Parathyroid adenoma (tissue), 2 donors: ENCODE measurements at regions not wholly inside any gene's neighbourhood (a gene's known extent, or its start where the extent isn't known, plus 50 kb on each side); places are given as distances from the start of the nearest gene placed in this dataset.

Experiments used
- H2AFZ ChIP-seq: fragments of 300-600 bp; sonication (generic); one replicate; pipeline ENCODE4 v1.7.0; 2017; ENCODE audit warnings: antibody characterized with exemption, mild to moderate bottlenecking
- H3K27ac ChIP-seq: fragments of 300-600 bp; sonication (generic); one replicate; pipeline ENCODE4 v1.7.0; 2017
- H3K27me3 ChIP-seq: fragments of 300-600 bp; sonication (generic); one replicate; pipeline ENCODE4 v1.7.0; 2017; ENCODE audit warnings: low read length; ENCODE audit not compliant: control insufficient read depth, insufficient read depth
- H3K36me3 ChIP-seq: fragments of 300-600 bp; sonication (generic); one replicate; pipeline ENCODE4 v1.7.0; 2017; ENCODE audit warnings: low read length; ENCODE audit not compliant: control insufficient read depth, insufficient read depth
- H3K4me1 ChIP-seq: fragments of 300-600 bp; sonication (generic); one replicate; pipeline ENCODE4 v1.7.0; 2017; ENCODE audit warnings: control low read depth
- H3K4me2 ChIP-seq: fragments of 300-600 bp; sonication (generic); one replicate; pipeline ENCODE4 v1.7.0; 2017; ENCODE audit warnings: low read length
- H3K4me3 ChIP-seq: fragments of 300-600 bp; sonication (generic); one replicate; pipeline ENCODE4 v1.7.0; 2017; ENCODE audit warnings: low read depth, low read length
- H3K79me2 ChIP-seq: fragments of 300-600 bp; sonication (generic); one replicate; pipeline ENCODE4 v1.7.0; 2017; ENCODE audit warnings: control low read depth
- H3K9ac ChIP-seq: fragments of 300-600 bp; sonication (generic); one replicate; pipeline ENCODE4 v1.7.0; 2017; ENCODE audit warnings: mild to moderate bottlenecking
- H3K9me3 ChIP-seq: fragments of 300-600 bp; sonication (generic); one replicate; pipeline ENCODE4 v1.7.0; 2017; ENCODE audit warnings: low read length; ENCODE audit not compliant: control insufficient read depth
- TF ChIP-seq, protein P1 (sequence below): fragments of 300-600 bp; sonication (generic); IDR thresholded peaks from one replicate; pipeline ENCODE4 v1.7.0; 2017; ENCODE audit warnings: antibody characterized with exemption, mild to moderate bottlenecking
- donor health status: primary hyperparathyroidism.

DNA sequence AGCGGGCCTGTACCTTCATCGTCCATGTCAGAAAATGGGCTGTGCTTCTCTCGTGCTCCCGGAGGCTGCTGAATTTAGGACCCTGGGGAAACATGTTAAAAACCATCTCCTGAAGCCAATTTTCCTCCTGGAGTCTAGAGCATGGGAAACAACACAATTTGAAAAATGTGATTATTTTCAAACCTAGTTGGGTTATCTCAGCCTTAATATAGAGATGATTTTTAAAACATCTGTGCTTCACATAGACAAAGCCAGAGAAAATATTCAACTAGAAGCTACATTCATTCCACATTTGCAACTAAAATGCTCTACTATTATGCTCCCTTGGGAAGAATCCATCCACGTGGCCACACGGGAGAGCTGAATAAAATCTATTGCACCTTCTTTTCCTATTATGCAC is 225.9 kb upstream of the TMEM72 start:
- Histone ChIP-seq H3K4me1 (no peaks in the 10 kb centered on the region), H2AFZ (no peak overlapping the region), H3K27ac (no peak overlapping the region), H3K36me3 (no peaks in the 10 kb centered on the region), H3K9ac (no peak overlapping the region), H3K4me2 (no peak overlapping the region), H3K79me2 (no peaks in the 10 kb centered on the region), H3K4me3 (no peak overlapping the region), H3K27me3 (no peaks in the 10 kb centered on the region), H3K9me3 (no peaks in the 10 kb centered on the region)
- TF ChIP-seq, protein P1, sequence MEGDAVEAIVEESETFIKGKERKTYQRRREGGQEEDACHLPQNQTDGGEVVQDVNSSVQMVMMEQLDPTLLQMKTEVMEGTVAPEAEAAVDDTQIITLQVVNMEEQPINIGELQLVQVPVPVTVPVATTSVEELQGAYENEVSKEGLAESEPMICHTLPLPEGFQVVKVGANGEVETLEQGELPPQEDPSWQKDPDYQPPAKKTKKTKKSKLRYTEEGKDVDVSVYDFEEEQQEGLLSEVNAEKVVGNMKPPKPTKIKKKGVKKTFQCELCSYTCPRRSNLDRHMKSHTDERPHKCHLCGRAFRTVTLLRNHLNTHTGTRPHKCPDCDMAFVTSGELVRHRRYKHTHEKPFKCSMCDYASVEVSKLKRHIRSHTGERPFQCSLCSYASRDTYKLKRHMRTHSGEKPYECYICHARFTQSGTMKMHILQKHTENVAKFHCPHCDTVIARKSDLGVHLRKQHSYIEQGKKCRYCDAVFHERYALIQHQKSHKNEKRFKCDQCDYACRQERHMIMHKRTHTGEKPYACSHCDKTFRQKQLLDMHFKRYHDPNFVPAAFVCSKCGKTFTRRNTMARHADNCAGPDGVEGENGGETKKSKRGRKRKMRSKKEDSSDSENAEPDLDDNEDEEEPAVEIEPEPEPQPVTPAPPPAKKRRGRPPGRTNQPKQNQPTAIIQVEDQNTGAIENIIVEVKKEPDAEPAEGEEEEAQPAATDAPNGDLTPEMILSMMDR, result no peak

DNA sequence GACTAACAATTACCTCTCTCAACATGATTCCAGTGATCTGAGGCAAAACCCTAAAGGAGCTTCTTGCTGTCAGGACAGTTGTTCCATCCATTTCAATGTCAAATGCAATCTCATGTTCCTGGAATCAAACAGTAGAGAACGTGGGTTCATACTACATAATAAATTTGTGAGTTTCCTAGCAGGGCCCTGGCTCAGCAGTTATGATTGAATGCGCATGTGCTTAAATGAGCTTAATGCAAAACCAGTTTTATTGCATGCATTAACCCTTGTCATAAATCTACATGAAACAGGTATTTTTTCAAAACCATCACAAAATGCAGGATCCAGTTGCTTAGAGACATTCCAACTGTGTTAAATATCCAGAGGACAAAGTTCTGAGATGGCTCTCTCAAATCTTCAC is 225.4 kb upstream of the TMEM72 start:
- Histone ChIP-seq H3K27ac (no peak overlapping the region), H3K9ac (no peak overlapping the region), H3K9me3 (no peaks in the 10 kb centered on the region), H2AFZ (no peak overlapping the region), H3K79me2 (no peaks in the 10 kb centered on the region), H3K4me1 (no peaks in the 10 kb centered on the region), H3K27me3 (no peaks in the 10 kb centered on the region), H3K4me2 (no peak overlapping the region), H3K4me3 (no peak overlapping the region), H3K36me3 (no peaks in the 10 kb centered on the region)
- TF ChIP-seq, protein P1, result no peak

DNA sequence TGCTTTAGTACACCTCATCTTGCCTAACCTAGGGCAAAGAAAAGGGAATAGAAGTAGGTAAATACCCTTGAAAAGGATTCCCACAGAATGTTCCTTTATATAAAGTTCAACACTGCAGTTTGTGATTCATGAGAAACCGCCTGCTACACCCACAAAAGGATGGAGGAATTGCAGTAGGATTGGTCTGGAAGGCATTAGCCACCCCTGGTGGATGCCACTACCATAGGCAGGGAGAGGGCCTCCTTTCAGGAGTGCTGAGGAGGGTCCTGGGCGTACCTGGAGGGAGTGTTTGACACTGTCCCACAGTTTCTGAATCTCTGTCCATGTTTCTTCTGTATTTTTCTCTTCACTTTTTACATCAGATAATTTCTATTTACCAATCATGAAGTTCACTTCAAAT is 221.8 kb upstream of the TMEM72 start:
- H3K27me3 ChIP-seq, result no peaks in the 10 kb centered on the region
- no peaks in the 10 kb centered on the region for H3K36me3 ChIP-seq
- TF ChIP-seq, protein P1, result no peak
- H2AFZ ChIP-seq, result no peak overlapping the region
- no peaks in the 10 kb centered on the region for H3K79me2 ChIP-seq
- H3K27ac ChIP-seq, result no peak overlapping the region
- H3K9me3 ChIP-seq, result no peaks in the 10 kb centered on the region
- H3K4me3 ChIP-seq, result no peak overlapping the region
- no peak overlapping the region for H3K9ac ChIP-seq
- H3K4me1 ChIP-seq, result no peaks in the 10 kb centered on the region
- H3K4me2 ChIP-seq, result no peak overlapping the region

DNA sequence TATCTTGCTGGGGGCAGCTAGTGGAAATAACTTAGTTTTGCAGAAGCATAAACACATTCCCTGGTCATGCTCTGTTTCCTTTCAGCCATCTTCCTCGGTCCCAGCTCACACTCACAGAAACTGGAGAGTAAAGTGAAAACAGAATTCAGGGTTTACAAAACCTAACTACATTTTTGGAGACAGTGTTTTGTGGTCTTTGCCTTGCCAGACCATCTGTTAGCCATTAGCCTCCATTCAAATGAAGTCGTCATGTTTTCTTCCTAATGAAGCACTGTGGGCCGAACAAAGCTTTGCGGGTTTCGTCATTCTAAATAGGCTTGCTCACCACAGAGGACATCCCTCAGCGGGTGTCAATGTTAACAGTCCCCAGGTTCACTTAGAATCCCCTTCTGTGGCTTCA is 214.6 kb upstream of the TMEM72 start:
- H3K4me1 ChIP-seq, result no peaks in the 10 kb centered on the region
- no peak overlapping the region for H3K27ac ChIP-seq
- no peak overlapping the region for H3K9ac ChIP-seq
- no peaks in the 10 kb centered on the region for H3K79me2 ChIP-seq
- no peak overlapping the region for H3K4me3 ChIP-seq
- H3K9me3 ChIP-seq, result no peaks in the 10 kb centered on the region
- no peaks in the 10 kb centered on the region for H3K36me3 ChIP-seq
- H3K4me2 ChIP-seq, result no peak overlapping the region
- TF ChIP-seq, protein P1, result no peak
- H3K27me3 ChIP-seq, result no peaks in the 10 kb centered on the region
- no peak overlapping the region for H2AFZ ChIP-seq

DNA sequence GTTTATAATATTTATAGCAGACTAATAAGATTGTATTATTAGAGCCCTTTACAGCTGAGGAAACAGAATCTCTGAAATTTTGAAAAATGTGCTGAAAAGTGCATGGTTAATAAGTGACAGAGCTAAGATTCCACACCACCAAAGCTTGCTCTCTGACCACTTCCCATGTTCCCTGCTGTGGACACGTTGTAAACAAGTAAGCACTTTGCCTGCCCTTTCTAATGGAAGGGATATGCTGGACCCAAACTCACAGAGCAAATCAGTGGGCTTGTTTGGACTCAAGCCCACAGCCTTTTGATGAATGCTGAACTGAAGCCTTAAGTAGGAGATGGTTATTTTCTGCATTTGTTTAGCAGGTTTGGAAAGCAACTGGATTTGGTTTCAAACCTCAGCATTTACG is 214.0 kb upstream of the TMEM72 start:
- no peak overlapping the region for H2AFZ ChIP-seq
- TF ChIP-seq, protein P1, result no peak
- no peak overlapping the region for H3K9ac ChIP-seq
- no peaks in the 10 kb centered on the region for H3K79me2 ChIP-seq
- no peaks in the 10 kb centered on the region for H3K9me3 ChIP-seq
- no peak overlapping the region for H3K4me3 ChIP-seq
- H3K36me3 ChIP-seq, result no peaks in the 10 kb centered on the region
- no peak overlapping the region for H3K4me2 ChIP-seq
- no peaks in the 10 kb centered on the region for H3K27me3 ChIP-seq
- H3K27ac ChIP-seq, result no peak overlapping the region
- H3K4me1 ChIP-seq, result no peaks in the 10 kb centered on the region
